ENCODE measurements at regions not wholly inside any gene's neighbourhood (a gene's known extent, or its start where the extent isn't known, plus 50 kb on each side); places are given as distances from the start of the nearest gene placed in this dataset.
"Not testable (repeated sequence)": the region's sequence is repeated elsewhere in the genome, so short reads cannot be mapped to it uniquely, and the experiment has no call there.

GRCh38 chr13:84834201-84834600 is 951.9 kb upstream of the SLITRK1 start:
- no peak for DNase-seq
- in situ Hi-C loops (cut with HindIII; ENCODE audit: low pct_ligation_motif_present, low pct_unique_long_range_greater_than_20kb, low sequenced_read_pairs) = no loop called here

DNA sequence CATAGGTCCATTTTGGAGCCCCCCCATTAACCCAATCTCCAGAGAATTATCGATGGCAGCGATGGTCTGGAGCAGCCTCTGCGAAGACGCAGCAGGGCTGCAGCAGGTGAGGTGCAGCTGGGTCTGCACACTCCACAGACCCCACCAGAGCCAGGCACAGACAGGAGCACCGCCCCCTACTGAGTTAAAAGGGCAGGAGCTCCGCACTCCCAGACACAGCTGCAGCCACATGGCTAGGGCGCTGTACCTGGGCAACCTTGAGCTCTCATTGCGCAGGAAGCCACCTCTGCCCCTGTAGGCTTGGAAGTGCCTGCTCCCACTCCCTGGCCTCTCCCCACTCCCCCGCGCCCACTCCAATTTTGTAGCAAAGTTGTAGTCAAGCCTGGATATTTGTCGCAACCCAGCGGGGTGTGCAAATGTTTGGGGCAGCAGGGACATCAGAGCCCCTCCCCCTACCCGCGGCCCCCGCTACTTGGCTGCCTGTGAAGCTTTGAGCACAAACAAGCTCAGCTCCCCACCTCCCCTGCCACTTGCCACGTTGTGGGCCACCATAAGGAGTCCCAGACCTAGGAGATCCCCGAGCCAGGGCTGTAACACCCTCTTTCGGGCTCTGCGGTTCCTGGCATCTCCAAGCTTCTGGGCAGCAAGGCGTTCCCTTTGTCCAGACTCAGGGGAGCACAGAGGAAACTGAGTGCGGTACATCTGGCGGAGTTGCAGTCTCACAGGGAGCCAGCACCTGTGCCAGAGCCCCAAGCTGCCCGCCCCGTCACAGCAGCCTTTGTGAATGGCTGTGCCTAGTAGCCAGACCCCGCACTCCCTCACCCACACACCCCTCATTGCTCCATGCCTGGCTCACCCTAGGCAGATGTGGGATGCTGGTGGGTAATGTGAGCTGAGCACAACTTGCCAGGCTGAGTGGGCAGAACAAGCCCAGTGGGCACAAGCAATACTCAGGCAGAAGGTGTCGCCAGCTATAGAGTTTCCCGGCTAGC is 949.7 kb upstream of the SLITRK1 start:
- no peak for DNase-seq
- in situ Hi-C loops (cut with HindIII; ENCODE audit: low pct_ligation_motif_present, low pct_unique_long_range_greater_than_20kb, low sequenced_read_pairs) = no loop called here

DNA sequence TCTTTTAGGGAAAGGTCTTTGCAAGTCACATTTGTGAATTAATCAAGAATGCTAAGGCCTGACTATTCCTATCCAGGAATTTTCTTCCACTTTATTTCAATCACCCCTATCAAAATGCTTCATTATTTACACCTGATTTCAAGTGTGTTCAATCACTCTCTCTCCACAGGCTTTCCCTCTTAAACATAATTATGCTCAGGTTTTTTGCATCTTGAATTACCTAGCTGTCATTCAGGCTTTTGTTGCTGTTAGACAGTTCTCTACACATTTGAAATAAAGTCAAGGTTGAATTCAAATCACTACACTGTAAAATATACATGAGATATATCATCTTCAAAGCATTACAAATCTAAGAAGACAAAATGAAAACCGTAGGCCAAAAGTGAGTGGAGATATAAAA is 941.3 kb upstream of the SLITRK1 start:
- DNase-seq = no peak
- in situ Hi-C loops (cut with HindIII; ENCODE audit: low pct_ligation_motif_present, low pct_unique_long_range_greater_than_20kb, low sequenced_read_pairs) = no loop called here

DNA sequence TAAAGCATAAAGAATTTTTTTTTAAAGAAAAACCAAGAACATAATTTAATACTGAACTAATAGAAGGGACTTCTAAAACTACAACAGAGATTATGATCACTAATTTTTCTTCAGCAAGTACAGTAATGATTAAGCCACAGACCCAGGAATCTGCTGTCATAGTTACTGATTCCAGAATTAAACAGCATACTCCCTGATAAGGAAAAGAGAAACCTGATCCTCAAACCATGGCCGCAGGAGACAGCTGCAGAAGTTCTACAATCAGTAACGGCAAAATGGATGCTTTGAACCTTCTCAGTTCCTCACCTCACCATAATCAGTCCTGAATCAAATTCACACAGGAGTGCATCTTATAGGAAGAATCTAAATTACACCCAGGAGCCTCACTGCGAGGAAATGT is 939.0 kb upstream of the SLITRK1 start:
- no peak for DNase-seq
- in situ Hi-C loops (cut with HindIII; ENCODE audit: low pct_ligation_motif_present, low pct_unique_long_range_greater_than_20kb, low sequenced_read_pairs) = no loop called here

DNA sequence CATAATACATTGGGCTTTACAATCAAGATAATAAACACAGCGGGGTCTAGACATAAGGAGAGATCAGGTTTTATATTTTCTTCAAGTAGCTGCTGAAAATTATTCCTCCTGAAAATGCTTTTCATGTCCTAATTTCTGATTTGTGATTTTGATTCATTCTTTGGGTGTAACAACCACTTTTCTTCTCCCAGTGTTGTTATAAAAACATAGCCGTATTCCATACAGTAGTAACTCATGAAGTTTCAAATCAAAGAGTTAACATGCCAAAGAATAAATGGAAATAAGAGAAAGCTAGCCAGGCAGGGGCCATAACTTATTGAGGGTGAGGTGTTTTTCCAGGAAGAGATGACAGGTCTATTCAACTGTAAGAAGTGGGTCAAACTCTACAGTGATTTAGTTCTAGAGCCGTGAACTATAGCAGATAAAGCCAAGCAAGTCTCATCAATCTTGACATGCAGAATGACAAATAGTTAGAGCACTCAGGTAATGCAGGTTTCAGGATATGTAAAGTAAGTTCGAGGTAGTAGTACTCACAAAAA is 934.4 kb upstream of the SLITRK1 start:
- in situ Hi-C loops (cut with HindIII; ENCODE audit: low pct_ligation_motif_present, low pct_unique_long_range_greater_than_20kb, low sequenced_read_pairs) = no loop called here
- no peak for DNase-seq

DNA sequence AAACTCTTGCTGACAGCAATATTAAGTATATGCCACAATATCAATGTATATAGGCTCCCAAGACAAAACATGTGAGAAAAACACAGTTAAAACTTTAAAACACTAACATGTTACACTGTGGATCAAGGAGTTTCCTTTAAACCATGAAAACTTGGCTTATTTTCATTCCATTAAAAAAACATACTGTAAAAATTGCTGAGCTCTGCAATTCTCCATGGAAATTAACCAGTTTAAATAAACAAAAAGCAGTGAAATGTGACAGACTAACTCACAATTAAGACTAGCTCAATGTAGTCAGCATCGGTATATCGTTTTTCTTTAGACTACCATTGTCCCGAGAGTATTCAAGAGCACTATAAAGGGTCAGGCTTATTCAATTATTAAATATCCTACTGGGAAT is 930.5 kb upstream of the SLITRK1 start:
- in situ Hi-C loops (cut with HindIII; ENCODE audit: low pct_ligation_motif_present, low pct_unique_long_range_greater_than_20kb, low sequenced_read_pairs) = no loop called here
- no peak for DNase-seq

DNA sequence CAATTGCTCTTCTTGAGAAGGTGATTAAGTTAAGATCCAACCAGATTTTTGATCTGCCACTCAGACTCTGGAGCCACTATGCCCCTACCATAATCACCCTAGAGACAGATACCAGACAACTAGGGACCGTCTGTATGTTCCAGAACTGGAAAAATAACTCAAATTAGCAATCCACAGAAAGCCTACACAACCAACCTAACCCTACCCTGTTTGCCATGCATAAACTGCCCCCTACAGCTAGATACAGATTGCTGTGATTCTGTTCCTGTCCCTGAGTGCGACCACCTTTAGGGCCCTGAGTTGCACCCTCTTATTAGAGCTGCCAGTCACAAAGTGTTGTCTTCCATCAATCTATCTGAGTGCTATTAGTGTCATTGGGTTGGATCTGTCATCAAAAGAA is 929.8 kb upstream of the SLITRK1 start:
- in situ Hi-C loops (cut with HindIII; ENCODE audit: low pct_ligation_motif_present, low pct_unique_long_range_greater_than_20kb, low sequenced_read_pairs) = no loop called here
- no peak for DNase-seq

DNA sequence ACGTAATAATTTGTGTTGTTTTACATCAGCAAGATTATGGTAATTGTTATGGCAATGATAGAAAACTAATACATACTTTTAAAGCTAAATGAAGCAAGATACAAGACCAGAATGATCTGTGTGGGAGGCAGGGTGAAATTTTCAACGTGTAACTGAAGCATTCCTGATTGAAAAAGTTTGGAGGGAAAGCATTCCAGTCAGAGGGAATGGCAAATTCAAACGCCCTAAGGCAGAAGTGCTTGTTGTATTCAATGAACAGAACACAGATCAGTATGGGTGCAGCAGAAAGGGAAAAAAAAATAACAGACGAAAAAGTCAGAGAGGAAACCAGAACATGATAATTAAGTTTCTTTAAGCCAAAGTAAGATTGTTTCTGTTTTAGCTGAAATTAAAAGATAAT is 928.5 kb upstream of the SLITRK1 start:
- in situ Hi-C loops (cut with HindIII; ENCODE audit: low pct_ligation_motif_present, low pct_unique_long_range_greater_than_20kb, low sequenced_read_pairs) = no loop called here
- no peak for DNase-seq

DNA sequence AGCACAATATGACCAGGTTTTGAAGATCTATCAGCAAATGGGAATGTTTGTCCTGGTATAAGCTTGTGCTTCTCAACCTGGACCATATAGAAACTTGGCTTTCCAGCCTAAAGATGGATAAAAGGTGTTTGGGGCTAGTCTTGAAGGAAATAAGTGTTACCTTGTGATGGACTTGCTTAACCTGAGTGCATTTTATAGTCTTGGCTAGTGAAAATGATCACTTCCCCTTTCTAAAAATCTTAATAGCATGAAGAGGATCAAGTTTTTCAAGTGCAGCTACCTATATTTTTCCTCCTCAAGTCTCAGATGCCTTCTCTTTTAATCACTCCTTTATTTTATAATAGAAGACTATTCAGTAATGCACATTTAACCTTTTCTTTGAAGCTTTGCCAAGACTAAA is 919.8 kb upstream of the SLITRK1 start:
- in situ Hi-C loops (cut with HindIII; ENCODE audit: low pct_ligation_motif_present, low pct_unique_long_range_greater_than_20kb, low sequenced_read_pairs) = no loop called here
- DNase-seq = no peak

DNA sequence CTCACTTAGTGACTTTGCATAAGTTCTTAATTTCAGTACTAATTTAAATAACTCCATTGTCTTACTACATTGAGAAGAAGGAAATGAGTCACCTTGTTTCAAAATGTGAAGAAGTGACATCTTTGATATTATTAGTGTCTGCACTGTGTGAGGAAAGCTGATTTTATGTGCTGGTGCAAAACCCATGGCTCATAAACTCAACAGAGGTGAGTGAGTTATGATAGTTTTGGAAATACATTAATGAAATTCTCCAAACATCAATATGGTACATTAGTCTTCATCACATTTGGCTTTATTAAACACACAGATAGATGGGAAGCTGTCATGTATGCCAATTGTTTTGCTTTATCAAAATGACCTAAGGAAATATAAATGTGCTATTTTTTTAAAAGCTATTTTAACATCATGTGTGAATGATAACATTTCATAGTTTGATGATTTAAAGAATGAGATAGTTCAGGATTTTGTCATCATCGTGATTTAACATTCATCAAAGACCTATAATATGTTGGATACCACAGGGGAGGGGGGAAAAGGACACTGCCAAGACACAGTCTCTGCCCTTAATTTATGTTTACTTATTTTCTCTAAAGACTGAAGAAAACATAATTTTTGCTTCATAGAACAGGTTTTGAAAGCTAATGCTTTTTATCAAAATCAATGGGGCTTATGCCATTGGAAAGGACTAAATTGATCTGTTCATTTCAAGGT is 902.3 kb upstream of the SLITRK1 start:
- in situ Hi-C loops (cut with HindIII; ENCODE audit: low pct_ligation_motif_present, low pct_unique_long_range_greater_than_20kb, low sequenced_read_pairs) = no loop called here
- DNase-seq = no peak

DNA sequence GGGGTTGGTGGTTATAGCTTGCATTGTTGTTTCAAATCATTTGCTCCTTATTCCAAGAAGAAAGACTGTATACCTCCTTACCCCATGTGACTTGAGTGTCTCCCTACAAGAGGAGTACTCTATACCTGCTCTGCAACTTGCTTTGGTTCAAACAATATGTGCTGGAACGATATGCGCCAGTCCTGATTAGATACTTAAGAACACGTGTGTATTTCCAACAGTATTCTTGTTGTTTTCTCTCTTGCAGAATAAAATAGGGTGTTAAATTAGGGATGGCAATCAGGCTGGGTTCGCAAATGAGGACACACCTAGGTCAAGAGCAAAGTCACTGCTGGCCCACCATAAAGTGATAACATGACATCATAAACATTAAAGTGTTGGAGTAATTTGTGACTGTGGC is 895.0 kb upstream of the SLITRK1 start:
- in situ Hi-C loops (cut with HindIII; ENCODE audit: low pct_ligation_motif_present, low pct_unique_long_range_greater_than_20kb, low sequenced_read_pairs) = no loop called here
- DNase-seq = no peak

DNA sequence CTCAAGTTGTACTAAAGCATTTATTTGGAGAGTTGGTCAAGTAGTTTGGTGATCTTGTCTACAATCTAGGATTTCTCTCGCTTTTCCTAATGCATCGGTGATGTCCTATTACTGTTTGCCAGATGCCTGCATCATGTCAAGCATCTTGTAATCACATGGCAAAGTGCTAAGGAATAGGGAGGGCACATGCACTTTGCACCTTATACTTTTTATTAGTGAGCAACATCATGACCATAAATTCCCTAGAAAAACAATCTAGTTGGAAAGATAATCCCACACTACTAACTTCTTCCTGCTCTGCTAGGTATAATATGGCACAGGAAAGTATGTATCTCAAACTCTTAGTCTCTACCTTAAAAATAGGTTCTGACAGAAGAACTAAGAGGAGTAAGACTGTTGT is 894.3 kb upstream of the SLITRK1 start:
- in situ Hi-C loops (cut with HindIII; ENCODE audit: low pct_ligation_motif_present, low pct_unique_long_range_greater_than_20kb, low sequenced_read_pairs) = no loop called here
- no peak for DNase-seq

GRCh38 chr13:84775920-84776319 is 893.6 kb upstream of the SLITRK1 start:
- in situ Hi-C loops (cut with HindIII; ENCODE audit: low pct_ligation_motif_present, low pct_unique_long_range_greater_than_20kb, low sequenced_read_pairs); DNase-seq: not testable (repeated sequence)

- no peak for DNase-seq
- in situ Hi-C loops (cut with HindIII; ENCODE audit: low pct_ligation_motif_present, low pct_unique_long_range_greater_than_20kb, low sequenced_read_pairs) = no loop called here
Measured at GRCh38 chr13:84774111-84774510, 891.8 kb upstream of the SLITRK1 start.

DNA sequence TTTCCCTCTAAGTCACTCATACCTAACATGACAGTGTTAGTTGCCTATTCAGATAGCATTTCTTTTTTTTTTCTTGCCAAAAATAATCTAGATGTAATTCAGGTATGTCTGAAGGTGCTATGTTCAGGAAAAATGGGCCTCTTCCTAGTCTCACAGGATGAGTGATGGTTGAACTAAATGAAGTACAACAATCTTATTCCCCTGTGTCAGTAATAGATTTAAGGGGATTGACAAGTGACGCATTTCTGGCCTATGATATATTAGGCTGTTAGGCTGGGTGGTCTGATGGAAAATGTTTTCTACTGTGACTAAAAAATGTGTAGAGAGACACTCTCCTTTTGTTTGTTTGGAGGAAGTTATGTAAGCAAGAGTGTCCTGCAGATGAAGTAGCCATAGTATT is 878.7 kb upstream of the SLITRK1 start:
- no peak for DNase-seq
- in situ Hi-C loops (cut with HindIII; ENCODE audit: low pct_ligation_motif_present, low pct_unique_long_range_greater_than_20kb, low sequenced_read_pairs) = no loop called here

DNA sequence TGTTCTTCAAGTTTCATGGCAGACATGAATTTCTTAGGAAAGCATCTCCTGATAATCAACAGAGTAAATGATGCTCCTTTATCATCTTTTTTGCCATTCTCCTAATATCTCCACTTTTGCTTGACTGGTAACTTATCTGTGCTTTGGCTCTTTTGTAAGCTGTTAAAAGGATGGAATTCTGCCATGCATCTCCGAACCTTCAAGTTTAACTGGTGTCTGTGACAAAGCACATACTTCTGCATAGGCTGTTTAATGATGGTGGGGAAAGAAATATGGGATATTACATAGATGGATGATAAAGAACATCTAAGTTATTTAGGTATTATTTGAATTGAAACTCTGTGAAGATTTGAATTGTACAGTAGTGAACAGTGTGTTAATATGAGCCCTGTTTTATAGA is 866.9 kb upstream of the SLITRK1 start:
- DNase-seq = no peak
- in situ Hi-C loops (cut with HindIII; ENCODE audit: low pct_ligation_motif_present, low pct_unique_long_range_greater_than_20kb, low sequenced_read_pairs) = no loop called here

DNA sequence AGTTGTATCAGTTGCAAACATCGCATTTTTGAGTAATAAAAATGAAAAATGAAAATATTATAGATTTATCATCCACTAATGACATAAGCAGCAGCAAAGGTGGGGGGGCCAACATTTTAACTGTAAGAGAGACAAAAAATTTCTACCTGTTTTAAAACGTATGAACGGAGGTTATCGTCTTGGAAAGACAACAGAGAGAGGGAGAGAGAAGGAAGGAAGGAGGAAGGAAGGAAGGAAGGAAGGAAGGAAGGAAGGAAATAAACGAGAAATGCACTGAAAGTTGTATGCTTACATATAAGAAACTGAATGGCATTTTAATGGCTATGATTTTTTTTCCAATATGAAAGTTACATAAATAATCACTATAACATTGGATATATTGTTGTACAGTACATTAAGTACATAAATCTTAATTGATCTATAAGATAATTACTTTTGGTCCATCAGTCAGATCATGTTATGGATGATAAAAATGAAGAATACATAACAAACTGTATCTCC is 862.8 kb upstream of the SLITRK1 start:
- no peak for DNase-seq
- in situ Hi-C loops (cut with HindIII; ENCODE audit: low pct_ligation_motif_present, low pct_unique_long_range_greater_than_20kb, low sequenced_read_pairs) = no loop called here

GRCh38 chr13:84744203-84744602 is 861.9 kb upstream of the SLITRK1 start:
- in situ Hi-C loops (cut with HindIII; ENCODE audit: low pct_ligation_motif_present, low pct_unique_long_range_greater_than_20kb, low sequenced_read_pairs) = no loop called here
- no peak for DNase-seq

DNA sequence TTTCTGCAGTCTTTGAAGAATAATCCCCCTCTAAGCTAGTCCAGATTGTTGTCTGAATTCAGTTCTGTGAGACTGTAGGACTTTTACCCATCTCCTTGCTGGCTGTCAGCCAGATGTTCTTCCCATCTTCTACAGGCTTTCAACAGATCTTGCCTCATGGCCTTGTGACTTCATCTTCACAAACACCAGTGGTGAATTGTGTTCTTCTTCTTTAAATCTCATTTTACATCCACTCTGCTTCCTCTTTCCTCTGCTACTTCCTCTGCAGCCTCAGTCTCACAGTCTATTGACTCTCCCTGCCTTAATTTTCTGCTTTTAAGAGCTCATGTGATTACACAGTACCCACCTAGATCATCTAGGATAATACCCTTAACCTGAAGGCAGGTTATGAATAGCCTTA is 859.0 kb upstream of the SLITRK1 start:
- DNase-seq = no peak
- in situ Hi-C loops (cut with HindIII; ENCODE audit: low pct_ligation_motif_present, low pct_unique_long_range_greater_than_20kb, low sequenced_read_pairs) = no loop called here
